Trophoblast cell (in vitro differentiated cells and primary cell): ENCODE measurements at regions not wholly inside any gene's neighbourhood (a gene's known extent, or its start where the extent isn't known, plus 50 kb on each side); places are given as distances from the start of the nearest gene placed in this dataset.

Experiments
- DNase-seq, 2 donors: peaks; one replicate each; pipeline ENCODE4 v3.0.0-alpha.2; 2016
- H2AFZ ChIP-seq: 2 replicates; pipeline ENCODE4 v1.6.1; 2013; ENCODE audit warnings: low read length, moderate library complexity, mild to moderate bottlenecking; ENCODE audit not compliant: insufficient read depth, poor library complexity
- H2AK5ac ChIP-seq: 2 replicates; pipeline ENCODE4 v1.6.1; 2013; ENCODE audit warnings: mild to moderate bottlenecking, low read length
- H2BK120ac ChIP-seq: 2 replicates; pipeline ENCODE4 v1.6.1; 2013; ENCODE audit warnings: low read length, mild to moderate bottlenecking, moderate library complexity; ENCODE audit not compliant: insufficient read depth, poor library complexity
- H2BK12ac ChIP-seq: 2 replicates; pipeline ENCODE4 v1.6.1; 2013; ENCODE audit warnings: mild to moderate bottlenecking, low read length, moderate library complexity
- H2BK5ac ChIP-seq: 2 replicates; pipeline ENCODE4 v1.6.1; 2013; ENCODE audit warnings: low read length, low read depth, moderate library complexity, mild to moderate bottlenecking; ENCODE audit not compliant: poor library complexity
- H3K14ac ChIP-seq: 2 replicates; pipeline ENCODE4 v1.6.1; 2013; ENCODE audit warnings: mild to moderate bottlenecking, low read length
- H3K18ac ChIP-seq: 2 replicates; pipeline ENCODE4 v1.6.1; 2013; ENCODE audit warnings: mild to moderate bottlenecking, low read length
- H3K23ac ChIP-seq: 2 replicates; pipeline ENCODE4 v1.6.1; 2013; ENCODE audit warnings: low read length
- H3K27ac ChIP-seq: 2 replicates; pipeline ENCODE4 v1.5.1; 2013; ENCODE audit warnings: low read depth, mild to moderate bottlenecking, inconsistent platforms, low read length, moderate library complexity
- H3K27me3 ChIP-seq: 2 replicates; pipeline ENCODE4 v1.6.1; 2013; ENCODE audit warnings: inconsistent platforms, mild to moderate bottlenecking, low read length, moderate library complexity; ENCODE audit not compliant: insufficient read depth
- H3K36me3 ChIP-seq, 2 experiments: 1 replicate in 1 of 2; 2 replicates in 1 of 2; pipeline ENCODE4 v1.6.1; 2013; ENCODE audit warnings: low read length in 2 of 2, mild to moderate bottlenecking in 2 of 2, moderate library complexity in 1 of 2; ENCODE audit not compliant: insufficient read depth in 2 of 2, control insufficient read depth in 1 of 2
- H3K4ac ChIP-seq: 2 replicates; pipeline ENCODE4 v1.6.1; 2013; ENCODE audit warnings: low read depth, mild to moderate bottlenecking, low read length, moderate library complexity
- H3K4me1 ChIP-seq, 2 experiments: 1 replicate in 1 of 2; 2 replicates in 1 of 2; pipeline ENCODE4 v1.6.1; 2013; ENCODE audit warnings: low read length in 2 of 2, mild to moderate bottlenecking in 2 of 2, moderate library complexity in 1 of 2; ENCODE audit not compliant: insufficient read depth in 2 of 2, control insufficient read depth in 1 of 2
- H3K4me2 ChIP-seq: 2 replicates; pipeline ENCODE4 v1.6.1; 2013; ENCODE audit warnings: inconsistent platforms, mild to moderate bottlenecking, low read length, moderate library complexity
- H3K4me3 ChIP-seq: 2 replicates; pipeline ENCODE4 v1.5.1; 2013; ENCODE audit warnings: mild to moderate bottlenecking, low read depth, low read length, inconsistent platforms
- H3K79me1 ChIP-seq: one replicate; pipeline ENCODE4 v1.6.1; 2013; ENCODE audit warnings: low read length
- H3K79me2 ChIP-seq: 2 replicates; pipeline ENCODE4 v1.6.1; 2013; ENCODE audit warnings: low read length, mild to moderate bottlenecking; ENCODE audit not compliant: control insufficient read depth, insufficient read depth, poor library complexity
- H3K9ac ChIP-seq: 2 replicates; pipeline ENCODE4 v1.6.1; 2013; ENCODE audit warnings: mild to moderate bottlenecking, low read length
- H3K9me3 ChIP-seq: 2 replicates; pipeline ENCODE4 v1.6.1; 2013; ENCODE audit warnings: low read depth, mild to moderate bottlenecking, control low read depth, inconsistent platforms, low read length; ENCODE audit not compliant: insufficient read depth
- H4K12ac ChIP-seq: 2 replicates; pipeline ENCODE4 v1.6.1; 2013; ENCODE audit warnings: low read depth, mild to moderate bottlenecking, low read length, moderate library complexity
- H4K8ac ChIP-seq: 2 replicates; pipeline ENCODE4 v1.6.1; 2013; ENCODE audit warnings: low read depth, mild to moderate bottlenecking, low read length, moderate library complexity
- H4K91ac ChIP-seq: one replicate; pipeline ENCODE4 v1.6.1; 2013; ENCODE audit warnings: low read depth, mild to moderate bottlenecking, low read length, moderate library complexity
- WGBS: extraction: QIAGEN DNeasy Blood & Tissue Kit; methylation state at CpG from one replicate; pipeline ENCODE4 v1.1.7; 2013; ENCODE audit warnings: missing lambda C conversion rate; ENCODE audit not compliant: insufficient read length, insufficient coverage; ENCODE audit errors: extremely low coverage; 5-methylcytosine and 5-hydroxymethylcytosine counted together

- H2BK120ac ChIP-seq: no peak overlapping the region
- DNase-seq: no peak
- no peak overlapping the region for H3K23ac ChIP-seq
- no peak overlapping the region for H2AK5ac ChIP-seq
- H3K4me1 ChIP-seq: no peaks in the 10 kb centered on the region
- H3K27me3 ChIP-seq: no peaks in the 10 kb centered on the region
- H2BK5ac ChIP-seq: no peak overlapping the region
- WGBS: no CpG with 5 or more reads among the region's 4 CpGs
- no peak overlapping the region for H3K9ac ChIP-seq
- no peak overlapping the region for H3K4me2 ChIP-seq
- no peak overlapping the region for H4K8ac ChIP-seq
- H3K4ac ChIP-seq: no peak overlapping the region
- H3K4me3 ChIP-seq: no peak overlapping the region
- H2AFZ ChIP-seq: no peak overlapping the region
- H3K14ac ChIP-seq: no peak overlapping the region
- no peak overlapping the region for H3K18ac ChIP-seq
- no peaks in the 10 kb centered on the region for H3K36me3 ChIP-seq
- H2BK12ac ChIP-seq: no peak overlapping the region
- H3K79me1 ChIP-seq: no peaks in the 10 kb centered on the region
- H4K12ac ChIP-seq: no peak overlapping the region
- no peaks in the 10 kb centered on the region for H3K79me2 ChIP-seq
- no peak overlapping the region for H4K91ac ChIP-seq
- H3K9me3 ChIP-seq: no peaks in the 10 kb centered on the region
- H3K27ac ChIP-seq: no peak overlapping the region
Observed at GRCh38 chr2:164288235-164288634, 333.0 kb downstream of the GRB14 start.

- no peak overlapping the region for H3K4me3 ChIP-seq
- H2AK5ac ChIP-seq: no peak overlapping the region
- WGBS: no CpG with 5 or more reads among the region's 2 CpGs
- no peak overlapping the region for H3K18ac ChIP-seq
- no peak for DNase-seq
- H2BK120ac ChIP-seq: no peak overlapping the region
- no peak overlapping the region for H3K4ac ChIP-seq
- H2AFZ ChIP-seq: no peak overlapping the region
- no peaks in the 10 kb centered on the region for H3K9me3 ChIP-seq
- H3K27me3 ChIP-seq: no peaks in the 10 kb centered on the region
- no peak overlapping the region for H4K12ac ChIP-seq
- no peak overlapping the region for H2BK12ac ChIP-seq
- no peak overlapping the region for H2BK5ac ChIP-seq
- no peak overlapping the region for H4K8ac ChIP-seq
- no peak overlapping the region for H3K9ac ChIP-seq
- H3K4me2 ChIP-seq: no peak overlapping the region
- H3K14ac ChIP-seq: no peak overlapping the region
- no peaks in the 10 kb centered on the region for H3K4me1 ChIP-seq
- no peaks in the 10 kb centered on the region for H3K79me1 ChIP-seq
- no peaks in the 10 kb centered on the region for H3K36me3 ChIP-seq
- no peaks in the 10 kb centered on the region for H3K79me2 ChIP-seq
- H4K91ac ChIP-seq: no peak overlapping the region
- no peak overlapping the region for H3K27ac ChIP-seq
- no peak overlapping the region for H3K23ac ChIP-seq
Observed at GRCh38 chr2:164287056-164287455, 334.2 kb downstream of the GRB14 start.

DNA sequence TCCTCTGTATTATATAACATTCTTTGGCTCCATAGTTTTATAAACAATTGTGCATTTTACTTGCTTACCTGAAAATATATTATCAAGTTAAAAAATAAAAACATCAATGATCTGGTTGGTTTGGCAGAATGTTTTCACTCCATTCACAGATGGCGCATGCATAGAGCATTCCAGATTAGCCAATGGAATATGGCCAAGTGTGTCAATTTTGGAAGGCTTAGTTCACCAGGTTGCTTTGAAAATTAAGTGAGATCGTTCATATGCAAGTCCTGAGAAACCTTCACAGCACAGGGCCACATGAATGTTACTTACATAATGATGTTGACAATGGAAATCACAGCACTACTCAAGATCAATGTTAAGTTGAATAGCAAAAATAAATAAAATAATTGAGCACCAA is 335.7 kb downstream of the GRB14 start:
- no peak overlapping the region for H3K14ac ChIP-seq
- no peak overlapping the region for H2BK120ac ChIP-seq
- H3K9me3 ChIP-seq: no peaks in the 10 kb centered on the region
- H3K27me3 ChIP-seq: no peaks in the 10 kb centered on the region
- no peak overlapping the region for H4K8ac ChIP-seq
- no peaks in the 10 kb centered on the region for H3K4me1 ChIP-seq
- no peak overlapping the region for H4K91ac ChIP-seq
- no peak overlapping the region for H3K4ac ChIP-seq
- no peak overlapping the region for H3K9ac ChIP-seq
- no peak for DNase-seq
- H3K27ac ChIP-seq: no peak overlapping the region
- no peaks in the 10 kb centered on the region for H3K79me2 ChIP-seq
- H3K36me3 ChIP-seq: no peaks in the 10 kb centered on the region
- H2BK12ac ChIP-seq: no peak overlapping the region
- H3K79me1 ChIP-seq: no peaks in the 10 kb centered on the region
- no peak overlapping the region for H3K18ac ChIP-seq
- no peak overlapping the region for H4K12ac ChIP-seq
- H3K23ac ChIP-seq: no peak overlapping the region
- no peak overlapping the region for H2AFZ ChIP-seq
- no CpG with 5 or more reads among the region's 2 CpGs for WGBS
- no peak overlapping the region for H2AK5ac ChIP-seq
- H3K4me2 ChIP-seq: no peak overlapping the region
- H2BK5ac ChIP-seq: no peak overlapping the region
- no peak overlapping the region for H3K4me3 ChIP-seq

- Histone ChIP-seq H4K12ac (no peak overlapping the region), H2AFZ (no peak overlapping the region), H3K79me1 (no peaks in the 10 kb centered on the region), H3K14ac (no peak overlapping the region), H3K27me3 (no peaks in the 10 kb centered on the region), H2BK120ac (no peak overlapping the region), H3K4me3 (no peak overlapping the region), H2BK5ac (no peak overlapping the region), H3K4me2 (no peak overlapping the region), H3K23ac (no peak overlapping the region), H3K36me3 (no peaks in the 10 kb centered on the region), H3K4me1 (no peaks in the 10 kb centered on the region), H3K18ac (no peak overlapping the region), H2AK5ac (no peak overlapping the region), H3K9ac (no peak overlapping the region), H3K27ac (no peak overlapping the region), H4K8ac (no peak overlapping the region), H2BK12ac (no peak overlapping the region), H3K79me2 (no peaks in the 10 kb centered on the region), H3K4ac (no peak overlapping the region), H4K91ac (no peak overlapping the region), H3K9me3 (no peaks in the 10 kb centered on the region)
- no peak for DNase-seq
- no CpG with 5 or more reads among the region's 1 CpG for WGBS
Observed at GRCh38 chr2:164281896-164282295, 339.4 kb downstream of the GRB14 start.

- H4K91ac ChIP-seq: no peak overlapping the region
- H3K9me3 ChIP-seq: no peaks in the 10 kb centered on the region
- no peak overlapping the region for H2BK120ac ChIP-seq
- no peak for DNase-seq
- no peak overlapping the region for H2AFZ ChIP-seq
- H2BK12ac ChIP-seq: no peak overlapping the region
- H3K23ac ChIP-seq: no peak overlapping the region
- H3K79me1 ChIP-seq: no peaks in the 10 kb centered on the region
- no peak overlapping the region for H3K4me3 ChIP-seq
- H3K9ac ChIP-seq: no peak overlapping the region
- no peaks in the 10 kb centered on the region for H3K4me1 ChIP-seq
- H3K4ac ChIP-seq: no peak overlapping the region
- no peak overlapping the region for H3K18ac ChIP-seq
- H2BK5ac ChIP-seq: no peak overlapping the region
- H3K4me2 ChIP-seq: no peak overlapping the region
- no peak overlapping the region for H2AK5ac ChIP-seq
- H3K79me2 ChIP-seq: no peaks in the 10 kb centered on the region
- H3K27me3 ChIP-seq: no peaks in the 10 kb centered on the region
- H3K36me3 ChIP-seq: no peaks in the 10 kb centered on the region
- H4K12ac ChIP-seq: no peak overlapping the region
- H3K14ac ChIP-seq: no peak overlapping the region
- no peak overlapping the region for H4K8ac ChIP-seq
- H3K27ac ChIP-seq: no peak overlapping the region
Observed at GRCh38 chr2:164275659-164276058, 345.6 kb downstream of the GRB14 start.
